ENCODE measurements at regions not wholly inside any gene's neighbourhood (a gene's known extent, or its start where the extent isn't known, plus 50 kb on each side); places are given as distances from the start of the nearest gene placed in this dataset.
"Not testable (repeated sequence)": the region's sequence is repeated elsewhere in the genome, so short reads cannot be mapped to it uniquely, and the experiment has no call there.

GRCh38 chr5:162964144-162964543 is 473.3 kb upstream of the CCNG1 start:
- not testable (repeated sequence) for TF ChIP-seq POLR2A (IDR thresholded peaks at IDR 0.05; ENCODE audit: low read length); CBX8 (IDR thresholded peaks at IDR 0.05); ESRRA (IDR thresholded peaks at IDR 0.05; ENCODE audit: borderline replicate concordance, low read length); KDM5A (IDR thresholded peaks at IDR 0.05); CTCF (IDR thresholded peaks at IDR 0.05); CHD2 (IDR thresholded peaks at IDR 0.05; ENCODE audit: low read length, partially characterized antibody); NFE2L2 (conservative IDR thresholded peaks at IDR 0.05; ENCODE audit: low read length)
